Sigmoid colon (tissue), 6 donors: ENCODE measurements at regions not wholly inside any gene's neighbourhood (a gene's known extent, or its start where the extent isn't known, plus 50 kb on each side); places are given as distances from the start of the nearest gene placed in this dataset.

Source experiments
- DNase-seq: peaks from one replicate; pipeline ENCODE4 v3.0.0-alpha.2; 2019
- H3K27ac ChIP-seq, 4 donors: fragments of 200-600 bp; sonication (generic); one replicate each; pipeline ENCODE4 v1.5.1; 2016 to 2019; ENCODE audit warnings: mild to moderate bottlenecking in 1 of 4
- H3K27me3 ChIP-seq, 3 donors: fragments of 200-600 bp; sonication (generic); one replicate each; pipeline ENCODE4 v1.5.1; 2019; ENCODE audit warnings: mild to moderate bottlenecking in 1 of 3
- H3K36me3 ChIP-seq, 4 donors: fragments of 200-600 bp; sonication (generic); one replicate each; pipeline ENCODE4 v1.5.1; 2016 to 2019
- H3K4me1 ChIP-seq, 4 donors: fragments of 200-600 bp; sonication (generic); one replicate each; pipeline ENCODE4 v1.5.1; 2017 to 2019
- H3K4me3 ChIP-seq, 4 donors: fragments of 200-600 bp; sonication (generic); one replicate each; pipeline ENCODE4 v1.5.1; 2017 to 2019; ENCODE audit warnings: mild to moderate bottlenecking in 2 of 4, moderate library complexity in 1 of 4
- H3K9me3 ChIP-seq, 4 donors: fragments of 200-600 bp in 3 of 4; sonication (generic) in 3 of 4; one replicate each; pipeline versions ENCODE4 v1.5.1 to v1.6.1; 2013 to 2019
- CTCF ChIP-seq, 4 experiments: fragments of 450-650 bp in 3 of 4; fragments of 200-600 bp in 1 of 4; IDR thresholded peaks; one replicate each; pipeline ENCODE4 v1.5.1; 2016 to 2019; ENCODE audit warnings: antibody characterized with exemption in 4 of 4, mild to moderate bottlenecking in 3 of 4, moderate library complexity in 2 of 4
- EP300 ChIP-seq, 4 donors: sonication (generic); formaldehyde crosslinking; IDR thresholded peaks; one replicate each; pipeline ENCODE4 v1.6.1; 2017; ENCODE audit warnings: antibody characterized with exemption in 4 of 4
- POLR2A ChIP-seq, 2 donors: fragments of 450-650 bp; IDR thresholded peaks; one replicate each; pipeline ENCODE4 v1.6.1; 2016; ENCODE audit warnings: antibody characterized with exemption in 2 of 2, mild to moderate bottlenecking in 2 of 2, moderate library complexity in 2 of 2
- POLR2AphosphoS5 ChIP-seq, 4 donors: sonication (generic); formaldehyde crosslinking; IDR thresholded peaks; one replicate each; pipeline ENCODE4 v1.6.1; 2017; ENCODE audit warnings: antibody characterized with exemption in 4 of 4
- WGBS, 2 donors: extraction: QIAGEN DNeasy Blood & Tissue Kit; methylation state at CpG; one replicate each; pipeline ENCODE4 v1.1.7; 2013; 5-methylcytosine and 5-hydroxymethylcytosine counted together
- intact Hi-C: fragments of 100-400 bp; cut with DNase I; formaldehyde crosslinking; loops from one replicate; pipeline ENCODE4 v1.15.1; 2023
- donor health status: healthy with polysubstance abuse.
- donor health status: healthy.

GRCh38 chr6:786946-787763 lies 94.2 kb upstream of the EXOC2 start:
- H3K4me1 ChIP-seq: no peaks in the 10 kb centered on the region
- TF ChIP-seq POLR2A (IDR thresholded peaks at IDR 0.05) (no peak), CTCF (IDR thresholded peaks at IDR 0.05) (peak in 3 of 4 experiments; percentile 7 to 45 (median 42)), EP300 (IDR thresholded peaks at IDR 0.05) (no peak), POLR2AphosphoS5 (IDR thresholded peaks at IDR 0.05) (no peak)
- intact Hi-C loops: loop anchor here (5.0 kb wide), 1 partner anchor 160 kb away; no protein-coding TSS in a partner anchor
- H3K4me3 ChIP-seq: no peak overlapping the region
- no peak overlapping the region for H3K27ac ChIP-seq
- 71 to 80% methylated on average over 12 of the region's 12 CpGs for whole genome bisulfite sequencing, 2 donors
- H3K36me3 ChIP-seq: no peaks in the 10 kb centered on the region
- no peak for DNase-seq
- no peaks in the 10 kb centered on the region for H3K9me3 ChIP-seq
- H3K27me3 ChIP-seq: peaks cover 0 to 20% (median 0%) of the 10 kb centered on the region in 3 donors

- no peak overlapping the region for H3K4me3 ChIP-seq
- no peaks in the 10 kb centered on the region for H3K27me3 ChIP-seq
- no peak for DNase-seq
- intact Hi-C loops: no loop called here
- TF ChIP-seq CTCF (IDR thresholded peaks at IDR 0.05): no peak
- no peak for TF ChIP-seq EP300 (IDR thresholded peaks at IDR 0.05)
- no peak for TF ChIP-seq POLR2AphosphoS5 (IDR thresholded peaks at IDR 0.05)
- no peak for TF ChIP-seq POLR2A (IDR thresholded peaks at IDR 0.05)
- no peaks in the 10 kb centered on the region for H3K36me3 ChIP-seq
- no peaks in the 10 kb centered on the region for H3K4me1 ChIP-seq
- no peaks in the 10 kb centered on the region for H3K9me3 ChIP-seq
- no peak overlapping the region for H3K27ac ChIP-seq
- 85% methylated on average over 9 of the region's 9 CpGs for WGBS, 2 donors
Measured at GRCh38 chr6:783966-784735, 91.2 kb upstream of the EXOC2 start.

- no peaks in the 10 kb centered on the region for H3K27me3 ChIP-seq
- H3K4me3 ChIP-seq: no peak overlapping the region
- H3K4me1 ChIP-seq: no peaks in the 10 kb centered on the region
- no peaks in the 10 kb centered on the region for H3K36me3 ChIP-seq
- H3K9me3 ChIP-seq: no peaks in the 10 kb centered on the region
- TF ChIP-seq POLR2AphosphoS5 (IDR thresholded peaks at IDR 0.05) (no peak), EP300 (IDR thresholded peaks at IDR 0.05) (no peak), POLR2A (IDR thresholded peaks at IDR 0.05) (no peak), CTCF (IDR thresholded peaks at IDR 0.05) (no peak)
- intact Hi-C loops: no loop called here
- no peak overlapping the region for H3K27ac ChIP-seq
- DNase-seq: no peak
- WGBS, 2 donors: 63 to 77% methylated on average over 5 of the region's 5 CpGs
Measured at GRCh38 chr6:782141-782540, 89.2 kb upstream of the EXOC2 start.

GRCh38 chr6:781350-781961 lies 88.5 kb upstream of the EXOC2 start:
- Histone ChIP-seq H3K4me3 (no peak overlapping the region), H3K36me3 (no peaks in the 10 kb centered on the region), H3K27ac (no peak overlapping the region), H3K4me1 (no peaks in the 10 kb centered on the region), H3K27me3 (no peaks in the 10 kb centered on the region), H3K9me3 (no peaks in the 10 kb centered on the region)
- TF ChIP-seq EP300 (IDR thresholded peaks at IDR 0.05) (no peak), CTCF (IDR thresholded peaks at IDR 0.05) (no peak), POLR2A (IDR thresholded peaks at IDR 0.05) (no peak), POLR2AphosphoS5 (IDR thresholded peaks at IDR 0.05) (no peak)
- no peak for DNase-seq
- 77 to 81% methylated on average over 13 of the region's 13 CpGs for WGBS, 2 donors
- intact Hi-C loops: no loop called here
